ENCODE measurements at regions not wholly inside any gene's neighbourhood (a gene's known extent, or its start where the extent isn't known, plus 50 kb on each side); places are given as distances from the start of the nearest gene placed in this dataset.

GRCh38 chr21:35436899-35437298 is 387.8 kb upstream of the RUNX1 start:
- no peak for TF ChIP-seq CTCF (IDR thresholded peaks at IDR 0.05)
- TF ChIP-seq POLR2A (IDR thresholded peaks at IDR 0.05) = no peak
